ENCODE measurements at regions not wholly inside any gene's neighbourhood (a gene's known extent, or its start where the extent isn't known, plus 50 kb on each side); places are given as distances from the start of the nearest gene placed in this dataset.
"Not testable (repeated sequence)": the region's sequence is repeated elsewhere in the genome, so short reads cannot be mapped to it uniquely, and the experiment has no call there.

DNA sequence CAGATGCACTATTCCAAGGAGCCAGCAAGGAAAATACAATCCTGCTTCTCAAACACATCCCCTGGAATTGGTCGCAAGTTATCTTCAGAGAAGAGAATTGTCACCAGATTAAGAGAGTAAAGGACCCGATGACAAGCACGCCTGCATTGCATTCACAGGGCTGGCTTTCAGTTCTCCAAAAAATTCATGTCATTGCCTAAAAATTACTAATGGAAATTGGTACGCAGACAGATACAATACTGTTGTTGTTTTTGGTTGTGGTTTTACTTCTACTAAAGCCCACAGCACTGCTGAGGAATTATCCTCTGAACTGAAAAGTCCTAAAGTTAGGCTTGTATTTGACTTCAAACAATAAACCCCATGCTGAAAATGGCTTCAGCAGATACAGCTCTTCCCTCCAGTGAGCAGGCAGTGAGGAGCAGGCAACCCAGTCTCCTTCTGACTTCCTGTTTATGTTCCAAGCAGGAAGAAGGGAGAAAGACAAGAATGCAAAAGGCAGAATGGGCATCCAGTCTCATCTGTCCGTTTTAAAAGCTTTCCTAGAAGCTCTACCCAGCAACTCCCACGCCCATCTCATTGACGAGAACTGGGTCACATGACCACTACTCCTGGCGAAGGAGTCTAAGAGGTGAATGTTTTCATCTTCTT is 80.6 kb upstream of the ZNF366 start:
- DNase-seq, result no peak

DNA sequence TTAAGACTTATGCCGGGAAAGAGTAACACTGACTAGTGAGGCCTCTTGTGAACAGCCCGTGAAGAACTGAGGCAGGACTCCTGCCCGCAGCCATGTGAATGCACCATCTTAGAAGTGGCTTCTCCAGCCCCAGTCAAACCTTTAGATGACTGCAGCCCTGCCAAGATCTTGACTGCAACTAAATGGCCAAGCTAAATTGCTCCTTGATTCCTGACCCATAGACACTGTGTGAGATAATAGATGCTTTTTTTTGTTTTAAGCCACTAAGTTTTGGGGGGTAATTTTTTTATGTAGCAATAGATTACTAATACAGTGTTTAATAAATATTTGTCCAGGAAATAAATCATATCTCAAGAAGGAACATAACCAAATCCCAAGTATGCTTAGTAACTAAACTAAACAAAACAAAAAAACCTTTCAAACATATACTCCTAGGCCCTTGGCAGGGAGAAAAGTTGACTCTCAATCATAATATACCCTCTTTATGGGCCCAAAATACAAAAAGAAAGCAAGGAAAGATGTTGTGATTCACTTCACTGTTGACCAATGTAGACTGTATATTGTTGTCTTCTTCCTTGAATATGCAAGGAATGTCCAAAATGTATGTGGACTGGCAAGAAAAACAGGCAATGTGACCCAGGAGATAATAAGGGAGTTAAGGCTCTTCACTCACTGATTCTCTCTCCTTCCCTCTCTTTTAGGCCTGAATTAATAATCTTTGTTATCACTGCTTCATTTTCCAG is 79.7 kb upstream of the ZNF366 start:
- DNase-seq, result no peak

DNA sequence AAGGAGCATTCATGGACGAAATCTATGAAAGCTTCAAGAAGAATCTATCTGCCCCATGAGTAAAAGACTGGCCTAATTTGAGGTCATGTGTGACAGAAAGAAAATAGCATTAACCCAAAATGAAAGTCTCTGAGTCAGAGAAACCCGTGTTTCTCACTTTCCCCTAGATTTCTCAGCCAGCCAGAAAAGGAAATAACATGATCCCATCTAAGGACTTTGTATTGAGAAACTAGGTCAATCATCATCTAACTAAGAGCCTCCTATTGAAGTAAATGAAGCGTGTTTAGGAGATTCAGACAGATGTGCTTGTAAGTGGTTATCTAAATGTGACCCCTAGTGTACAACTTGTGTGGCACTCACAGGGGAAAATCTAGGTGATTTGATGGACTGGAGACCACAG is 77.3 kb upstream of the ZNF366 start:
- no peak for DNase-seq

DNA sequence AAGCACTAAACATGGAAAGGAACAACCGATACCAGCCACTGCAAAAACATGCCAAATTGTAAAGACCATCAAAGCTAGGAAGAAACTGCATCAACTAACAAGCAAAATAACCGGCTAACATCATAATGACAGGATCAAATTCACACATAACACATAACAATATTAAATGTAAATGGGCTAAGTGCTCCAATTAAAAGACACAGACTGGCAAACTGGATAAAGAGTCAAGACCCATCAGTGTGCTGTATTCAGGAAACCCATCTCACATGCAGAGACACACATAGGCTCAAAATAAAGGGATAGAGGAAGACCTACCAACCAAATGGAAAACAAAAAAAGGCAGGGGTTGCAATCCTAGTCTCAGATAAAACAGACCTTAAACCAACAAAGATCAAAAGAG is 72.1 kb upstream of the ZNF366 start:
- DNase-seq, result not testable (repeated sequence)

DNA sequence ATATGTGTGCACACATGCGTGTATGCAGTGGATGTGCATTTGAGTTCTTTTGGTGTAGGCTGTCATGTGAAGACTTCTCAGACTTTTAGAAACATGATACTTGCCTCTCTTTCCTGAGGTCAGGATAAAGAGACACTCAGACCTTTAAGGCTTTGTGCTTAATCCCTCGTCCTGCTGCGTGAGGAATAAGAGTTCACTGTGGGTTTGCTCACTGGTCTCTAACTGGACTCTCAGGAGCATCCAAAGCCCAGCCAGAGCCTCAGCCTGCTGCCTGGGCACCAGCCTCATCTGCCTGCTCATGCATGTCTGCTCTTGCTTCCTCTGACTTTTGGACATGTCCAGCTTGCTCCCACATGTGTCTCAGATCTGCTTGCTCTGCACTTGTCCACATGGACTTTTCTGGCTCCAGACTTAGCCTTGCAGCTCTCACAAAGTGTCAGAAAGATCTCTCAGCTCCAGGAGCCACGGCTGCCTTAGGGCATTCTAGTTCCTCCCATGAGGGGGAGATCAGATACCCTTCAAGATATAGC is 65.1 kb upstream of the ZNF366 start:
- no peak for DNase-seq

DNA sequence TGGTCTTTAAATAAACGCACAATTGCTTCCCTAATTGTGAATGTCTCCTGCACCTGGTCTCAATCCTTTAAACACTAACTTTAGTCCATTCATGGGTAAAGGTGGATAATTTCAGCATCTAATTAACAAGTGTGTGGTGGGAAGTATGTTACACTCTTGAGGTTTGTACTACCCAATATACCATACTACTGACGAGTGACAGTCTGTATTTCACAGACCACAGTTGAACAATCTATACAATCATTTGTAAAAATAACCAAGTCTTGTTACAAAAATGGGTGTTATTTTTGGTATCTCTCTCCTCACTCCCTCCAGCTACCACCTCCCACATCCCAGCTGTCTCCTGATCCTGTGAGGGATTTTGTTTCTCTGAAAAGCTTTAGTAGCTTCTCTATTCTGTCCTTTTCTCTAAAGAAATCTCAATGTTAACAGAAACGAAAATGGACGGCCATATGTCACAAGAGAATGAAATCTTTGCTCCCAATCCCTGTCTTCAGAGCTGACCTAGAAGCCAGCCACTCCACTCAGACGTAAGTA is 62.3 kb upstream of the ZNF366 start:
- no peak for DNase-seq

DNA sequence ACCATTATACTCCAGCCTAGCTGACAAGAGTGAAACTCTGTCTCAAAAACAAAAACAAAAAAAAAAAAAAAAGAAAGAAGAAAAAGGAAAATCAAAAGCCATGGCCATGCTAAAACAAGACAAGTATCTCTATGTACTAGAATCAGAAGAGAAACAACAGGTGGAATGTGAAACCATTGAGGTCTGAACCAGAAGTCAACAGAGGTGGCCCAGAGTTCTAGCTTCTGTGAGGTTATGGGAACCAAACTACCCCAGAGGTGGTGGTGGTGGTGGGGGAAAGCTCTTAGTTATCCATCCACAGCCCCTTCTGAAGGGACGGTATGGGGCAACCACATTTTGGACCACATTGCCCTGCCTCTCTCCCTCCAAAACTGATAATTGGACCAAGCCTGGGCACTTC is 59.5 kb upstream of the ZNF366 start:
- no peak for DNase-seq

DNA sequence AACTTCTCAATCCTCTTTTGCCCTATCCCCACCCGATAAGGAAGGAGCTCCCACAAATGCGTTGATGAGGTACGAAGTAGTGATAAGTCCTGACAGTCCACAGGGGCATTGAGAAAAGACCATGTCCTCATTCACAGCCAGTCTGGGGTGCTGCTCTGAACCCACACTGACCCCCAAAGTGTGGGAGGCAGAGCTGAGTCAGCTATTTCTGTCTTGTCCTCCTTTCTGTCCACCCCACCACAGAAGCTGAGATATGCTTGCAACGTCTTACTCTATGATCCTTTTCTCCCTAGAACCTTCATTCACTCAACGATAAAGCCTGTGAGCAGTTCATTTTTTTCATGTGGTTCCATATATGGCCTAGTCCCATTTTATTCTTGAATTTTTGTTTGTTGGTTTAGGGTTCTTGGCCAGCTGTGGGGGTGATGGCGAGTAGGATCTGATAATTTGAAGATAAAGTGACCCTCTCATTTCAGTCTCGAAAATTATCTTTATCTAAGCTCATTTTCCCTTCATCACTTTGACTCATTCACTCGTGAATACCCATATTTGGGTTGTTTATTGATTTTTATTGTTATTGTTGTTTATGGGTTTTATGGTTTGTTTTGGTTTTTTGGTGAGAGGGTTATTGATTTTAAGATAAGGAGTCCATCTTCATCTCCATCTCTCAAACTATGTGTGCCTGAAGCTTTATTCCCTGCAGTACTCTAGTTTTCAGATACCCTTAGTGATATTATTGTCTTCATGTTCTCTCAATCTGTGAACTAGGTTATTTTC is 58.5 kb upstream of the ZNF366 start:
- no peak for DNase-seq

DNA sequence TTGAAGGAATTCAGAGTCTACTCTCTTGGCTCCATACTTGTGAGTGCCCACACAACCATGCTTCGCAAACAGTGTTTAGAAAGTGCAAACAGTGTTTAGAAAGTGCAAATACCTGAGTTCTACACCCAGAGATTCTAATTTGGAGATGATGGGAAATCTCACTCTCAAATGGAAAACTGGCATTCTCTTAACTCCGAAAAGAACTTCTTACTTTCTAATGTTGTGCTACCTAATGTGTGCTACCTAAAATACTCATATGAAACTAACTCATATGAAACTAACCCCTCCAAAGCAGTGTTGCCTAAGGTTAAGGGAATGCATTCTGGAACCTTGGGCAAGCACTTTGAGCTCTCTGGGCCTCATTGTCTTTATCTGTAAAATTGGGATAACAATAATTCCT is 55.5 kb upstream of the ZNF366 start:
- no peak for DNase-seq

DNA sequence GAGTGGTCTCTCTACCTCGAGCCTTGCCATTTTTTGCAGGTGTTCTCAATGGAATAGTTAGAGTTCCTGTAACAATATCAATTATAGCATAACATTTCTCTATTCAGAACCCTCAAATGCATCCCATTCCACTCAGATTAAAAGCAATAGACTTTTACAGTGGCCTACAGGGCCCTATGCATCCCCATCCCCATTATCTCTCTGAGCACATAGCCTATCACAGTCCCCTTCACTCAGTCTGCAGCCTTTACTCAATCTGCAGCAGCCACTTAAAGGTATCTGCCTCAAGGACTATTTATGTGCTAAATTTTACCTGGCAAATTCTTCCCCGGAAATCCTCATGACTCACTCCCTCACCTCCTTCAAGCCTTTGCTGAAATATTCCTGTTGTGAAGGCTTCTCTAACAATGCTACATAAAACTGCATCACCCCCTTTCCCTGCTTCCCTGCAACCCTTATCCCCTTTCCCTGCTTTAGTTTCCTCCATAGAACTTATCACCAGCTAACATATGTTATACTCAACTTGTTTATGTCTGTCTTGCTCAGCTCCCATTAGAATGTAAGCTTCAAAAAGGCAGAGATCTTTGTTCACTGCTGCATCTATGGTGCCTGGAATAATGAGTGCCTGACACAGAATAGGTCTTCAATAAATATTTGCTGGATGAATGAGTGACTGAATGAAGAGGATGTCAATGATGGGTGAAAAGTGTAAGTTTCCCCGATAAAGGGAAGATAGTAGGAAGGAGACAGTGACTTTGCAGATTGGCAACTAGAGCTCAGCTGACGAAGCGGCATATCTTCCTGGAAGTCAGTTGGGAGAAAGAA is 54.1 kb upstream of the ZNF366 start:
- no peak for DNase-seq

DNA sequence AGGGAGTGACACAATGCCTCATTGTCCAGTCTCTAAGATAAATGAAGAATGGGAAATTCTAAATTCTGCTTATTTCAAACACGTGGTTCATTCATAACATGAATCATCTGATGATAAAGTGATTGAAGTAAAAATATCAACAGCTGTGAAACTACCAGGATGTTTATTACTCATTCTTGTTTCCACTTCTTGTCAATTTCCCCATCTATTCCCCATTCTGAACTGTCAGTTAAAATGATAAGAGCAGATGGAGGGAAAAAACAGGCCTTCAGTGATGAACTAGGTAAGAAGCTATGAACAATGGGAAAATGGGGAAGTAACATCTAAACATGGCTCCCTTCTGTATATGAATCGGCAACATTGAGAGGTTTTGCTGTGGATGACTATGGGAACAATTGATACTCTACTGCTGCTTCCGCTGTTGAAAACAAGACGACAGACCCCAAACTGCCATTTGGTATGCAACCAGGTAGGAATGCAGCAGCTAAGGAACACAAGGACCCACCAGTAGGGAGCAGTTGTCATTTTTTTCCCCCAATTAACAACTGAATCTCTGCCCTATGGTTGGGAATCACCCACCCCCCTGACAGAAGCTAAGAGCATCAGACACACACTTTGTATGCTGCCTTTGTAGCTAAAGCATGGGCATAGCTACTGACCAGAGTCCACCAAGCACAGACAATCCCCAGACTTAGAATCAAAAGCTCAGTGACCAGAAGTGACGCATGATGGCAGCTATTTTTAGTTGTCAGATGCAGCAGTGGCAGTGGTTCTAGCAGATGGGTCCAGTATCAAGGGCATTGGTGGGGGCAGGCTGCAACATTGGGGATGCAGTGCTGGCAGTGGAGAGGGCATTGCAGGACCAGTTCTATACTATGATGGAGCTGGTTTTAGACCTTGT is 52.9 kb upstream of the ZNF366 start:
- DNase-seq, result no peak

DNA sequence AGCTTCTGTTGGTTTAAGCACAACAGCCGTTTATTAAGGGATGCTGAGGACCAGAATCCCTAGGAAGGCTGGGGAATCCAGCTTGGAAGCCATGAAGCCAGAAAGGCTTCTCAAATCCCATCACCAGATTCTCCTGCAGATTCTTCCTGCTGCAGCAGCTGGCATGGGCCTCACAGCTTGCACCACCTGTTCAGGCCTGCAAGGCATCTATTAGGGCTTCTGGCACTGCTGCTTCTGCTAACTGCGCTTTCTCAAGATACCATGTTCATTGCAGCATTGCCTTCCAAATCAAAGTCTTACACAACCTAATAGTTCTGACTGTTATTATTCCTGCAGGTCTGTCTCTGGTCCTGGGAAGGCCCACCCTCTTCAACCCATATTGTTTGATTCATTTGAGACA is 51.2 kb upstream of the ZNF366 start:
- DNase-seq, result no peak

DNA sequence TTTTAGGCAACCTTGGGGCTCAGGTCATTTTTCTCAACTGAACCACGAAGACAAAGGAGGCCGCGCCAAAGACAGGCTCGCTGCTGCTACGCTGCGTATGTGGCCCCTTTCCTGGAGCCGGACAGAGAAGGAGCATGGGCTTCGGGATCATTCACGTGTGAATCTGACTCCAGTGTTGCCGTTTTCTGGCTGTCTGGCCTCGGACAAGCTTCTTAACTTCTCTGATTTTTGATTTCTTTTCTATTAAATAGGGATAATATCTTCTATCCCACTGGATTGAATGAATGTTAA is 50.8 kb upstream of the ZNF366 start:
- DNase-seq, result no peak

DNA sequence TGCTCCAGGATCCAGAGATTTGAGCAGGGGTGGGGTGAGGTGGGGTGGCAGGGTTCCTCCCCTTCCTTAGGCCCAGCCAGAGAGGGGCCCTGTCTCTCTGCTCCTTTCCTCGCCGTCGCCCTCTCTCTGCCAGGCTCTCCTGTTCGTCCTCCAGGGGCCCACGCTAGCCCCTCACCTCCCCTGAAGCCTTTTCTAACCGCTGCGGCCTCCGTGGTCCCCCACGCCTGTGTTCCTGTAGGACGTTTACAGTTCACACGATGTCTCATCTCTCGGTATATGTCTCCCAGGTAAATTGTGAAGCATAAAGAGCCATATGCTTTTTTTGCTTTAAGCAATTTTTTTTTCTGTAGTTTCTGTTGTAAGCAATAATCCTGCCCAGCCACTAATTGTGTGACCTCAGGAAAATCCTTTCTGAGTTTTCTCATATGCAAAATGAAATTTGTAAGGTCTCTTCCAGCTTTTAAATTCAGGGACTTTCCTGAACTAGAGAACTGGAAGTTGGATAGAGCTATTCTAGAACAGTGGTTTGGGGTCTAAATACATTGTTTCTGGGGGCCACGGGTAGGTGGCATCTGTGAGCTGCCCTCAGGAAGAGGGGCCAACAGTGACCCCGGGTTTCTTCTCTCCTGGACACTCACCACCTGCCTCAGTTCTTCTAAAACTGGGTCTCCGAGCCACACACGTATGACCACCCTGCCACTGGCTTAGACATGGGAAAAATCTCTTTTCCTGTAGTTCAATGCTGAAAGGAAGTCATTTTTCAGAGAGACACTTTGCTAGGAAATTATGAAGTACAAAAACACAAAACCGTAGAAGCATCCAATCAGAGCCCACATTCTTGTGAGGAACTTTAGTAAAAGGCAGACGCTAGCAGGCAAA is 50.2 kb upstream of the ZNF366 start:
- DNase-seq, result no peak
